ENCODE measurements at regions not wholly inside any gene's neighbourhood (a gene's known extent, or its start where the extent isn't known, plus 50 kb on each side); places are given as distances from the start of the nearest gene placed in this dataset.
A peak's percentile ranks its signal among the peaks of the same experiment; 100 is the strongest.
"Not testable (repeated sequence)": the region's sequence is repeated elsewhere in the genome, so short reads cannot be mapped to it uniquely, and the experiment has no call there.

DNA sequence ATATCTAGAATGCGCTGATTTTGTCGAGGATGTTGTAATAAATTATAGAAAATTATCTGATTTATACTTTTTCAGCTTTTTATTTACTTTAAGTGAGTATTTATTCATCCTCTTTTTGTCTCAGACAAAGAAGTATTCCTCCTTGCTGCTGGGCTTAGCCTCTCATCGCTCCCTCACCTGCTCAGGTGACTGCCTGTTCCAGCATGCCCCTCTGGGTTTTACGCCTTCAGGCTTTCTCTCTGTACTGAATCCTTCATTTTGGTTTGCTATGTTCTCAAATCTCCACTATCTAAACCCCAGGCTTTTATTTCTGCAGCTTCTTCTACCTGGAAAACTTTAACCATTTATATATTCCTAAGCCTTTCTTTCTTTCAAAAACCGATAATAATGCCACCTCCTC lies 1650.9 kb upstream of the SEL1L start:
- no peak overlapping the region for H3K27ac ChIP-seq (replicated peaks)
- no peak overlapping the region for H3K4me3 ChIP-seq (replicated peaks; ENCODE audit: insufficient read depth, low read length)
- DNase-seq (ENCODE audit: low read depth in 1 of 2, low spot score in 1 of 2), result no peak
- H3K27me3 ChIP-seq (ENCODE audit: insufficient read depth, poor library complexity, severe bottlenecking), result no peaks in the 10 kb centered on the region
- no peak for TF ChIP-seq SPI1 (IDR thresholded peaks at IDR 0.05; ENCODE audit: borderline replicate concordance, low read depth)
- no peak for TF ChIP-seq GABPA (IDR thresholded peaks at IDR 0.05; ENCODE audit: low read depth)
- TF ChIP-seq, protein P1, sequence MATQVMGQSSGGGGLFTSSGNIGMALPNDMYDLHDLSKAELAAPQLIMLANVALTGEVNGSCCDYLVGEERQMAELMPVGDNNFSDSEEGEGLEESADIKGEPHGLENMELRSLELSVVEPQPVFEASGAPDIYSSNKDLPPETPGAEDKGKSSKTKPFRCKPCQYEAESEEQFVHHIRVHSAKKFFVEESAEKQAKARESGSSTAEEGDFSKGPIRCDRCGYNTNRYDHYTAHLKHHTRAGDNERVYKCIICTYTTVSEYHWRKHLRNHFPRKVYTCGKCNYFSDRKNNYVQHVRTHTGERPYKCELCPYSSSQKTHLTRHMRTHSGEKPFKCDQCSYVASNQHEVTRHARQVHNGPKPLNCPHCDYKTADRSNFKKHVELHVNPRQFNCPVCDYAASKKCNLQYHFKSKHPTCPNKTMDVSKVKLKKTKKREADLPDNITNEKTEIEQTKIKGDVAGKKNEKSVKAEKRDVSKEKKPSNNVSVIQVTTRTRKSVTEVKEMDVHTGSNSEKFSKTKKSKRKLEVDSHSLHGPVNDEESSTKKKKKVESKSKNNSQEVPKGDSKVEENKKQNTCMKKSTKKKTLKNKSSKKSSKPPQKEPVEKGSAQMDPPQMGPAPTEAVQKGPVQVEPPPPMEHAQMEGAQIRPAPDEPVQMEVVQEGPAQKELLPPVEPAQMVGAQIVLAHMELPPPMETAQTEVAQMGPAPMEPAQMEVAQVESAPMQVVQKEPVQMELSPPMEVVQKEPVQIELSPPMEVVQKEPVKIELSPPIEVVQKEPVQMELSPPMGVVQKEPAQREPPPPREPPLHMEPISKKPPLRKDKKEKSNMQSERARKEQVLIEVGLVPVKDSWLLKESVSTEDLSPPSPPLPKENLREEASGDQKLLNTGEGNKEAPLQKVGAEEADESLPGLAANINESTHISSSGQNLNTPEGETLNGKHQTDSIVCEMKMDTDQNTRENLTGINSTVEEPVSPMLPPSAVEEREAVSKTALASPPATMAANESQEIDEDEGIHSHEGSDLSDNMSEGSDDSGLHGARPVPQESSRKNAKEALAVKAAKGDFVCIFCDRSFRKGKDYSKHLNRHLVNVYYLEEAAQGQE (IDR thresholded peaks at IDR 0.05; ENCODE audit: insufficient replicate concordance, low read depth), result no peak
- no peak for TF ChIP-seq POLR2AphosphoS5 (IDR thresholded peaks at IDR 0.05; ENCODE audit: low read depth)
- TF ChIP-seq, protein P2, sequence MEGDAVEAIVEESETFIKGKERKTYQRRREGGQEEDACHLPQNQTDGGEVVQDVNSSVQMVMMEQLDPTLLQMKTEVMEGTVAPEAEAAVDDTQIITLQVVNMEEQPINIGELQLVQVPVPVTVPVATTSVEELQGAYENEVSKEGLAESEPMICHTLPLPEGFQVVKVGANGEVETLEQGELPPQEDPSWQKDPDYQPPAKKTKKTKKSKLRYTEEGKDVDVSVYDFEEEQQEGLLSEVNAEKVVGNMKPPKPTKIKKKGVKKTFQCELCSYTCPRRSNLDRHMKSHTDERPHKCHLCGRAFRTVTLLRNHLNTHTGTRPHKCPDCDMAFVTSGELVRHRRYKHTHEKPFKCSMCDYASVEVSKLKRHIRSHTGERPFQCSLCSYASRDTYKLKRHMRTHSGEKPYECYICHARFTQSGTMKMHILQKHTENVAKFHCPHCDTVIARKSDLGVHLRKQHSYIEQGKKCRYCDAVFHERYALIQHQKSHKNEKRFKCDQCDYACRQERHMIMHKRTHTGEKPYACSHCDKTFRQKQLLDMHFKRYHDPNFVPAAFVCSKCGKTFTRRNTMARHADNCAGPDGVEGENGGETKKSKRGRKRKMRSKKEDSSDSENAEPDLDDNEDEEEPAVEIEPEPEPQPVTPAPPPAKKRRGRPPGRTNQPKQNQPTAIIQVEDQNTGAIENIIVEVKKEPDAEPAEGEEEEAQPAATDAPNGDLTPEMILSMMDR (IDR thresholded peaks at IDR 0.05; ENCODE audit: insufficient read depth, low read length), result no peak

- not testable (repeated sequence) for DNase-seq (ENCODE audit: low read depth in 1 of 2, low spot score in 1 of 2); H3K27ac ChIP-seq (replicated peaks); H3K27me3 ChIP-seq (ENCODE audit: insufficient read depth, poor library complexity, severe bottlenecking); H3K4me3 ChIP-seq (replicated peaks; ENCODE audit: insufficient read depth, low read length)
Measured at GRCh38 chr14:83188311-83188710, 1654.7 kb upstream of the SEL1L start.

GRCh38 chr14:83196236-83196635 lies 1662.6 kb upstream of the SEL1L start:
- H3K27ac ChIP-seq (replicated peaks), result peak overlapping the region; percentile 21
- no peaks in the 10 kb centered on the region for H3K27me3 ChIP-seq (ENCODE audit: insufficient read depth, poor library complexity, severe bottlenecking)
- H3K4me3 ChIP-seq (replicated peaks; ENCODE audit: insufficient read depth, low read length), result no peak overlapping the region
- DNase-seq (ENCODE audit: low read depth in 1 of 2, low spot score in 1 of 2), result peak; percentile 31 to 44
- TF ChIP-seq, protein P1 (IDR thresholded peaks at IDR 0.05; ENCODE audit: insufficient replicate concordance, low read depth), result no peak
- TF ChIP-seq POLR2AphosphoS5 (IDR thresholded peaks at IDR 0.05; ENCODE audit: low read depth) (no peak), GABPA (IDR thresholded peaks at IDR 0.05; ENCODE audit: low read depth) (no peak), SPI1 (IDR thresholded peaks at IDR 0.05; ENCODE audit: borderline replicate concordance, low read depth) (no peak)
- TF ChIP-seq, protein P2 (IDR thresholded peaks at IDR 0.05; ENCODE audit: insufficient read depth, low read length), result no peak

DNA sequence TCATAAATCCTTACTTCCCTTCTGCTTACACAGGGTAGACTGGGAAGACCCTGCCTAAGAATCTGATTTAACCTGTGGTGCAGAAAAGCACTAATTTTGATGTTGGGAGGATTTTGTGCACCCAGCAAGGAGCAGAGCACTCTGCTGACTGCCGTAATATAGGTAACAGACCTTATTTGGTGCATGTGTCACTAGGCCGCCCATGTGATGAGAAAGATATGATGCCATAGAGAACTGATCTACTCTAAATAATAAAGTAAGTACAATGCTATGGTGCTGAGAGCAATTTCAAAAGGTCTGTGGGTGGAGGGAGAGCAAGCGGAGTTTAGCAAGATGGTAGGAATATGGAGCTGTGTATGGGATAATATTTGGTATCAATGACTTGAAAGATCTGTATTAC lies 1663.6 kb upstream of the SEL1L start:
- TF ChIP-seq GABPA (IDR thresholded peaks at IDR 0.05; ENCODE audit: low read depth) (no peak), POLR2AphosphoS5 (IDR thresholded peaks at IDR 0.05; ENCODE audit: low read depth) (no peak), SPI1 (IDR thresholded peaks at IDR 0.05; ENCODE audit: borderline replicate concordance, low read depth) (no peak)
- TF ChIP-seq, protein P1 (IDR thresholded peaks at IDR 0.05; ENCODE audit: insufficient replicate concordance, low read depth), result no peak
- TF ChIP-seq, protein P2 (IDR thresholded peaks at IDR 0.05; ENCODE audit: insufficient read depth, low read length), result no peak
- no peak for DNase-seq (ENCODE audit: low read depth in 1 of 2, low spot score in 1 of 2)
- Histone ChIP-seq H3K27ac (replicated peaks) (no peak overlapping the region), H3K4me3 (replicated peaks; ENCODE audit: insufficient read depth, low read length) (no peak overlapping the region), H3K27me3 (ENCODE audit: insufficient read depth, poor library complexity, severe bottlenecking) (no peaks in the 10 kb centered on the region)
